ENCODE measurements at regions not wholly inside any gene's neighbourhood (a gene's known extent, or its start where the extent isn't known, plus 50 kb on each side); places are given as distances from the start of the nearest gene placed in this dataset.

DNA sequence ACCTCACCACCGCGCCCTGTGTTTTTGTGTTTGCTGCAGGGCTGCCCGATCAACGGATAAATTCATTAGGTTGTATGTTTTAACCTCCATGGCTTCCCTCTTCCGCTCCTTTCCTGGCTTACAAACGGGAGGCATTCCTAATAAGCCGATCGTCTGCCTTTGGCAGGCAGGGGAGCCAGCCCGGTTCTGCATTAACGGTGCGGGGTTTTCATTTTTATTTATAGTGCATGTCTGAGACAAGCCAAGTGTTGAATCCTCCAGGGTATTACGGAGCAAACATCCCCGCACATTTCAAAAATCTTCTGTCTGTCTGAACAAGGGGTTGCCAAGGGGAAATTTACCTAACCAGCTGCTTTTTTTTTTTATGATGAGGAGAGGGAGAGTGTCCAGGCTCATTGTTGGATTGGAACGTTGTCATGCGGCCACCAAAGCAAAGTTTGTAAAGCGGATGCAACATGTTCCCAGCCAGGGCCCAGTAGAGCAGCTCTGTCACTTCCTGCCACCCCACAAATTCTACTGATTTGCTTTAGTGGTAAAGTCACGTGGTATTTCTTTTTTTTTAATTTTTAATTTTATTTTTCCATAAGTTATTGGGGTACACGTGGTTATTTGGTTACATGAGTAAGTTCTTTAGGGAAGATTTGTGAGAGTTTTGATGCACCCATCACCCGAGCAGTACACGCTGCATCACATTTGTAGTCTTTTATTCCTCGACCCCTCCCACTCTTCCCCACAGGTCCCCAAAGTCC is 92.3 kb upstream of the BAIAP2L1 start:
- DNase-seq (ENCODE audit: low read depth), result no peak
- H3K4me3 ChIP-seq (ENCODE audit: control insufficient read depth, low read depth, low read length), result no peak overlapping the region
- TF ChIP-seq, protein P1, sequence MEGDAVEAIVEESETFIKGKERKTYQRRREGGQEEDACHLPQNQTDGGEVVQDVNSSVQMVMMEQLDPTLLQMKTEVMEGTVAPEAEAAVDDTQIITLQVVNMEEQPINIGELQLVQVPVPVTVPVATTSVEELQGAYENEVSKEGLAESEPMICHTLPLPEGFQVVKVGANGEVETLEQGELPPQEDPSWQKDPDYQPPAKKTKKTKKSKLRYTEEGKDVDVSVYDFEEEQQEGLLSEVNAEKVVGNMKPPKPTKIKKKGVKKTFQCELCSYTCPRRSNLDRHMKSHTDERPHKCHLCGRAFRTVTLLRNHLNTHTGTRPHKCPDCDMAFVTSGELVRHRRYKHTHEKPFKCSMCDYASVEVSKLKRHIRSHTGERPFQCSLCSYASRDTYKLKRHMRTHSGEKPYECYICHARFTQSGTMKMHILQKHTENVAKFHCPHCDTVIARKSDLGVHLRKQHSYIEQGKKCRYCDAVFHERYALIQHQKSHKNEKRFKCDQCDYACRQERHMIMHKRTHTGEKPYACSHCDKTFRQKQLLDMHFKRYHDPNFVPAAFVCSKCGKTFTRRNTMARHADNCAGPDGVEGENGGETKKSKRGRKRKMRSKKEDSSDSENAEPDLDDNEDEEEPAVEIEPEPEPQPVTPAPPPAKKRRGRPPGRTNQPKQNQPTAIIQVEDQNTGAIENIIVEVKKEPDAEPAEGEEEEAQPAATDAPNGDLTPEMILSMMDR (IDR thresholded peaks at IDR 0.05; ENCODE audit: control insufficient read depth, insufficient read depth, low read depth, low read length, missing control alignments), result no peak

DNA sequence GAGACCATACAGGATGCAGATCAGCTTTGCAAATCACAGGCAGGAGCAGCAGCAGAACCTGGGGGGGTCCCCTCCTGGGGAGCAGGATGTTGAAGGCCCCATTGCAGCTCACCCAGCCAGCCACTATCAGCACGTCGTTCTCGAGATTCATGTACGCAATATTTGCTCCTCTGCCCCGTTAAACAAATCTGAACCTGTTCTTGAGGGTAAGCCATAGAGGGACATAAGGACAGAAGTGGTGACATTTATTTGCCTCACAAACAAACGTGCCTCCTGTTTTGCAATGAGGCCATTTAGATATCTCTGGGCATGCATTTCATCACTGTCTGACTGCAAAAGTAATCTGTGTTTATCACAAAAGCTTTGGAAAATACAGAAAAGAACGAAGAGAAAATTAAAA is 87.3 kb upstream of the BAIAP2L1 start:
- TF ChIP-seq, protein P1 (IDR thresholded peaks at IDR 0.05; ENCODE audit: control insufficient read depth, insufficient read depth, low read depth, low read length, missing control alignments), result no peak
- H3K4me3 ChIP-seq (ENCODE audit: control insufficient read depth, low read depth, low read length), result no peak overlapping the region
- DNase-seq (ENCODE audit: low read depth), result no peak

DNA sequence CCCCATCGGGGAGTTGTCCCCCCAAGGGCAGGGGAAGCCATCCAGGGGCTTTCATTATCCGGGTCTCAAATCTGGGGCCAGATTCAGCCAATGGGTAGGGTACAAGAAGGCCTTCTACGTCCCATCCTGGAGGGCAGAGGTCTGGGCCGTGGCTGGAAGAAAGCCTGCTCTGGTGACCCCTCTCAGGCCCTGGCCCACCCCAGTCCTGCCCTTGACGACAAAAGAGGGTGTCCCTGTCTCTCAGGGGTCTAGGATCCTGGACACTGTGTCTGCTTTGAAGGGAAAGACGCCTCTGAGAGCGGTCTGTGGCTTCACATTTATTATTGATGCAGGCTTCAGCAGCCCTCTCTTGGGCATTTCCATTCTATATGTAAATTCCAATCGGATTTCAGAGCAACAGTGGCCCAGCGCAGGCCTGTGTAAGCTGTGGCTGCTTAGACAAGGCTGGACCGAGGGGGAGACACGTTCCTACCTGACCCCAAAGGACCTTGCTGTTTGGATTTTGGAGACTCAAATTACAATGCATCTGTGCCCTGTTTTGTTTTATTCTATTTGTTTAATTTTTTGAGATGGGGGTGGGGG is 83.2 kb upstream of the BAIAP2L1 start:
- TF ChIP-seq, protein P1 (IDR thresholded peaks at IDR 0.05; ENCODE audit: control insufficient read depth, insufficient read depth, low read depth, low read length, missing control alignments), result no peak
- H3K4me3 ChIP-seq (ENCODE audit: control insufficient read depth, low read depth, low read length), result no peak overlapping the region
- no peak for DNase-seq (ENCODE audit: low read depth)

DNA sequence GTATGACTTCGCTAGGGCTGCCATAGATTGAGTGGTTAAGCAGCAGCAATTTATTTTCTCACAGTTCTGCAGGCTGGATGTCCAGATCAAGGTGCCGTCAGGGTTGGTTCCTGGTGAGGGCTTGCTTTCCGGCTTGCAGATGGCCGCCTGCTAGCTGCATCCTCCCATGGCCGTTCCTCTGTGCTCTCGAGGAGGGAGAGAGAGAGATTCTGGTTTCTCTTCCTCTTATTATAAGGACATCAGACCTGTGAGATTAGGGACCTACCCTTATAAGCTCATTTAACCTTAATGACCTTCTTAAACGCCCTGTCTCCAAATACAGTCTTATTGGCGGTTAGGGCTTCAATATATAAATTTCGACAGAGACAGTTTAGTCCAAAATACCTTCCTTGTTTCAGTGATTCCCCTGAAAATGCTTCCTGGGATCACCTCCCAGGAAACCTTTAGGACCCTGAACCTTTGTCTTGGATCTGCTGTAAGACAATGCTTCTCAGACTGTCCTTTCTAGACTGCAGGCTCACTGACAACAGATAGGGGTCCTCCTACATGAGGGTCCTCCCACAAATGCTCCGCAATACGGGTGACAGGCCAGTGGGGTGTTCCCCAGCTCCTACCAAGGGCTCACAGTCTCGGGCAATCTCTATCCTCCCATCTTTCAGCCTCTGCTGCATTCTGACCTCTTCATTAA is 82.5 kb upstream of the BAIAP2L1 start:
- no peak overlapping the region for H3K4me3 ChIP-seq (ENCODE audit: control insufficient read depth, low read depth, low read length)
- DNase-seq (ENCODE audit: low read depth), result no peak
- TF ChIP-seq, protein P1 (IDR thresholded peaks at IDR 0.05; ENCODE audit: control insufficient read depth, insufficient read depth, low read depth, low read length, missing control alignments), result no peak

DNA sequence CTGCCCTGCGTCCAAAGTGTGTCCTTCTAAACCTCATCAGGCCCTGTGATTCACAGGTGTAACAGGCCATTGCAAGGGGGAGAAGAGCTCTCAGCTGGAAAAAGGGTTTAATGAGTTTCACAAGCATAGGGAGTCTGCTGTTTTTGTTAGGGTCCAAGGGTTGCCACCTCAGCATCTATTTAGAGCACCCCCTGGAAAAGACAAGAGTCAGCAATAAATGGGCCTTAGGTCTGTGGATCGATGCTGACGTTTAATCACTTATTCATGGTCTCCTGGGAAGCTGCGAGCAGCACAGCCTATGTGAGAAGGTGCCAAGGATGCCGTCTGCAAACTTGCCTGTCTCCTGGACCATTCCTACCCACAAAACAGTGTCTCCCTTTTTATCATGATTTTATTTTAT is 78.4 kb upstream of the BAIAP2L1 start:
- H3K4me3 ChIP-seq (ENCODE audit: control insufficient read depth, low read depth, low read length), result no peak overlapping the region
- TF ChIP-seq, protein P1 (IDR thresholded peaks at IDR 0.05; ENCODE audit: control insufficient read depth, insufficient read depth, low read depth, low read length, missing control alignments), result no peak

DNA sequence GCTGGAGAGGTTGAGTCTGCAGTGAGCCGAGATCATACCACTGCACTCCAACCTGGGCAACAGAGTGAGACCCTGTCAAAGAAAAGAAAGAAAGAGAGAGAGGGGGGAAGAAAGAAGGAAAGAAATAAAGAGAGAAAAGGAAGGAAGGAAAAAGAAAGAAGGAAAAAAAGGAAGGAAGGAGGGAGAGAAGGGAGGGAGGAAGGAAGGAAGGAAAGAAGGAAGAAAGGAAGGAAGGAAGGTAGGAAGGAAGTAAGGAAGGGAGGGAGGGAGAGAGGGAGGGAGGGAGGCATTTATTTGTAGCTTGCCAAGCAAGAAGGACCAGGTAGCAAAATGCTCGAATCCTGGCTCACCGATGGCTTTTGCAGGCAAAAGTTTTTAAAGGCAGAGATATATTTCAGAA is 74.5 kb upstream of the BAIAP2L1 start:
- no peak overlapping the region for H3K4me3 ChIP-seq (ENCODE audit: control insufficient read depth, low read depth, low read length)
- DNase-seq (ENCODE audit: low read depth), result no peak
- TF ChIP-seq, protein P1 (IDR thresholded peaks at IDR 0.05; ENCODE audit: control insufficient read depth, insufficient read depth, low read depth, low read length, missing control alignments), result no peak

More for the DNA sequence above, 78.4 kb upstream of the BAIAP2L1 start:
- no peak for DNase-seq (ENCODE audit: low read depth)

Data from AG09309 (cell line).